ENCODE measurements at regions not wholly inside any gene's neighbourhood (a gene's known extent, or its start where the extent isn't known, plus 50 kb on each side); places are given as distances from the start of the nearest gene placed in this dataset.

DNA sequence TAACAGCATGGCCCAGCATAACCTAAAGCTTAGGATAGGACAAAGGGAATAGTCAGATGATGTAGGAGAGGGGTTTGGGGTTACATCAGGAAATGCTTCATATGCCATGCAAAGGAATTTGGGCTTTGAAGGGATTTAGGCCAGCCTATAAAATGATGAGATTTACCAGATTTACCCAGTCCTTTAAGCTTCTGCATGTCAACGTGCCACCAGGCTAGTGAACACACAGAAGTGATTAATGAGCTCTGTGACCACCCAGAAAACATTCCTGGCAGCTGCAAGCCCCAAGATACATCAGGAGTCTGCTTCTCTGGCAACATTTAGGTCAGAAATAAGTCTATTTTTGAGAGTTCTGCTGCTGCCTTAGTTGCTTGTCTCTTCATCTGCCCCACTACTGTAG, 118.3 kb downstream of the LRIG3 start:
- DNase-seq (ENCODE audit: low read depth, low spot score): no peak
- in situ Hi-C loops (cut with HindIII; ENCODE audit: low pct_unique_long_range_greater_than_20kb, low sequenced_read_pairs): no loop called here

DNA sequence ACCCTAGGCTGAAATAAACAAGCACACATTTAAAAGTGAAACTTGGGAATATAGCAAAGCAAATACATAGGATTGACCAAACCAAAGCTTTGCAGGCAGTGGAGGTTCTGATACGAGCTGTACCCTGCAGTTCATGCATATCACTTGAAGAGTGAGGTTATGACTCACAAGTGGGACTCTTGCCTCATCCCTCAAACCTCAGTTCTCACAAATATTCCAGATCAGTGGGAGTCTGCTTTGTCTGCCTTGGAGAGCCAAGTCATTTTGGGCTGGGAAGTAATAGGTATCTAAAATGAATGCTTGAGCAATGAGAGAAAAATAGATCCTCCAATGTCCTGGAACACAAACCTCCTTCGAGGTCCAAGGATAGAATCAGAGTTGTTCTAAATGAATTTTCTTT, 116.4 kb downstream of the LRIG3 start:
- DNase-seq (ENCODE audit: low read depth, low spot score): no peak
- in situ Hi-C loops (cut with HindIII; ENCODE audit: low pct_unique_long_range_greater_than_20kb, low sequenced_read_pairs): no loop called here

DNA sequence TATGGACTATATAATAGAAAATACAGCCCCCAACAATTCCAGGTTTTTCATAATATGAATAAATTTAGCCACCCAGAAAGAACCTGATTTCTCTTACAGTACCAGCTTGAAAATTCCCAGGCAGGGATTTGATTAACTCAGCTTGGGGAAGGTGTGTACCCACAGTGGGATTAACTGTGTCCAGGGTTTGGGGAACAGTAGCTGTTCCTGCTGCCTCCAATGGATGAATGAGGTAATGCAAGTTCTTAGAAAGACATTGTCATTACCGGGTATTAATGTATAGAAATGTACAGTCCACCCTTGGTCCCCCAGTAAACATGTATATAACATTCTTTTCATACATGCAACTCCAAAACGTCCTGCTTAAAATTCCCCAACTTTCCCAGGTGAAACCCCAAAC, 115.6 kb downstream of the LRIG3 start:
- in situ Hi-C loops (cut with HindIII; ENCODE audit: low pct_unique_long_range_greater_than_20kb, low sequenced_read_pairs): no loop called here
- peak; percentile 33 for DNase-seq (ENCODE audit: low read depth, low spot score)

DNA sequence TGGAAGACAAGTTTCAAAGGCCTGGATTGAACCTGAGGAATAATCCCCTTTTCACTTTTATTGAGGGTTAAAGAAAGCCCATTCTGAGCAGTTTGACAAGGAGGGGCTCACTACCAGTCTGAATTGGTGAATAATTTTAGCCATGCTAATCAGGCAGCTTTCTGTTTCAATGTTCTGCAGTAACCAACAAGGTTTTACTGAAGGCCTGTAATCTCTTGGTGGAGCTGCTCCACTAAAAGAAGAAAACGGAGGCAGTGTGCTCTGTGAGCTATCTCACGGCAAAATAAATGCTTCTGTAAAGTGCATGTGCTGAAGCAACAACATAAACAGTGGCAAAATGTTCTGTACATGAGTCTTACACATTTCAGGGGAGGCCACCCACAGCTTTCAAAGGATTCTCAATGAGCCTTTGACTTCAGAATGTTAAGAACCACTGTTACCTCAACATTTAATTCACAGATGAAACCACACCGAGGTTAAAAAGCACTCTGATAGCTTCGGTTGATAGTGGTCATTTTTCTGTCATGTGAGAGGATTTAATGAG, 111.2 kb downstream of the LRIG3 start:
- in situ Hi-C loops (cut with HindIII; ENCODE audit: low pct_unique_long_range_greater_than_20kb, low sequenced_read_pairs): no loop called here
- DNase-seq (ENCODE audit: low read depth, low spot score): no peak

DNA sequence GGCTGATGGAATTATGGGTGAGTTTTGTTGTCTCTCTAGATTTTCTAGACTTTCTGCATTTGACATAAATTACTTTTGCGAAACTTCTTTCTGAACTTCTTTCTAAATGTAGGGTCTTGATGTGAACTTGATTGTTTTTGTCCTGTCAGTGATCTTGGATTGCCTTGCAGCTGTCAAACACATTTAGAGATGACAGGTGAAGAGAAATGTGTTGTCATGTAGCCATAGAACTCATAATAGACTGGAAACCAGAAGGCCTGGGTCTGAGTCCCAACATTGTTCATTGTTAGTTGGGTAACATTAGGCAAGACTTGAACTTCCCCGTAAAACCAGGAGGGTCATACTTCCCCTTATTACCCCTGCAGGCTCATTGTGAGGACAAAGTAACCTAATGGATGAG, 109.0 kb downstream of the LRIG3 start:
- DNase-seq (ENCODE audit: low read depth, low spot score): no peak
- in situ Hi-C loops (cut with HindIII; ENCODE audit: low pct_unique_long_range_greater_than_20kb, low sequenced_read_pairs): no loop called here

DNA sequence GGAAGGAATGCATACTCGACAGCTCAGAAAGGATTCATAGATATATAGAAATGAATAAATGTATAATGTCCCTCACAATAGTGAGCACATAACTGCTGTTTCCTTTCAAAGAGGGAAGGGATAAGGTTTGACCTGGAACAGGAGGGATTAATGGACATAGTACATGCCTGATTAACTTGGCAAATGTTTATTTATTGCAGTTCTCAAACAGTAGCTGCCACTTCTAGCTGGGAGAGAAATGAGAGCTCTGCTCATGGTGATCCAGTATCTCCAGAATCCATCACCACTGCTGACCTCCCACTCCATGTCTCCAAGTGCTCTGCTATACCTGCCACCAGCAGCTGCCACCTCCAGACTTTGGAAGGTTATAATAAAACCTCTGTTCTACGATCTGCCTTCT, 108.1 kb downstream of the LRIG3 start:
- in situ Hi-C loops (cut with HindIII; ENCODE audit: low pct_unique_long_range_greater_than_20kb, low sequenced_read_pairs): no loop called here
- no peak for DNase-seq (ENCODE audit: low read depth, low spot score)

DNA sequence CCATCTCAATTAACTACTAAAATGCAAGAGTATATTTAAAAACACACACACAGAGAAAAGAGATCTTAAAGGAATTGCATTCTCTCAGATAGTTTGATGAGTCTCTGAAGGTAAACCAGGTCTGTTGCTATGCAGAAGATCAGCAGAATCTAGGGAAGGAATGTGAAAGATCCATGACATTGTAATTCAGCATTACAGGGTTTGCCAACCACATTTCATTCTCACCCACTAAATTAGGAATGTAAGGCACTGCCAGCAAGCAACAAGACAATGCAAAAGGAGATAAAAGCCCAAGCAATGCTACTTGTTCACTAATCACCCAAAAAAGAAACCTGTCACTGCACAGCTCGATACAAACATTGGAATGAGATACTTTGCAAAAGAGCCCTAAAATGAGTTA, 106.3 kb downstream of the LRIG3 start:
- in situ Hi-C loops (cut with HindIII; ENCODE audit: low pct_unique_long_range_greater_than_20kb, low sequenced_read_pairs): no loop called here
- no peak for DNase-seq (ENCODE audit: low read depth, low spot score)

DNA sequence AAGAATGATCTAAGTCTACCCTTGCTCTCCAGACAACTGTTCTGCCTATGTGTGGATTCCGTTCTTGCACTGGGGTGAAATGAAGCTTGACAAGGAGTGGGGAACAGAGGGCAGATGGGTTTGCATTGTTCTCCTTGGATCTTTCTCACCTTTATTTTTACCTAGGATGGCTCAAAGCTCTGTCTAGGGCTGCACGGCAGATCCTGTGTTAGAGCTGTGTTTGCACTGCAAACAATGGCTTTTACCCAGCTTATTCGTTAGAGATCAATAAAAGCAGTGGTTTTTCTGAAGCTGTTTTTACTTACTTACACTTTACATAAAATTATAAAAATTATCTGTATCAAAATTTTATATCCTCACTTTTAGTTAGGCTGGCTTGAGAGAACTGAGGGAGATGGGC, 105.1 kb downstream of the LRIG3 start:
- no peak for DNase-seq (ENCODE audit: low read depth, low spot score)
- in situ Hi-C loops (cut with HindIII; ENCODE audit: low pct_unique_long_range_greater_than_20kb, low sequenced_read_pairs): no loop called here

DNA sequence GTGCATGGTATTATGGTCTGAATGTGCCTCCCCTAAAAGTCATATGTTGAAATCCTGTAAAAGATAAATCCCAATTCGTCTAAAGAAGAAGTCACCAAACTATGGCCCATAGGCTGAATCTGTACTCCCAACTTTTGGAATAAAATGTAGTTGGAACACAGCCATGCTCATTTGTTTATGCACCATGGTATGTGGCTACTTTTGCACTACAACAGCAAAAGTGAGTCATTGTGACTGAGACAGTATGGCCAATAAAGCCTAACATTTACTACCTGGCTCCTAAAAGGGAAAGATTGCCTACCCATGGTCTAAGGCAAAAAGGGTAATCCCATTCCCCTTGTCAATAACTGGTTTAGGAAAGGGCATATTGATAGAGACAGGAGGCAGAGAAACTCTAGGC, 101.8 kb downstream of the LRIG3 start:
- in situ Hi-C loops (cut with HindIII; ENCODE audit: low pct_unique_long_range_greater_than_20kb, low sequenced_read_pairs): no loop called here
- DNase-seq (ENCODE audit: low read depth, low spot score): no peak

DNA sequence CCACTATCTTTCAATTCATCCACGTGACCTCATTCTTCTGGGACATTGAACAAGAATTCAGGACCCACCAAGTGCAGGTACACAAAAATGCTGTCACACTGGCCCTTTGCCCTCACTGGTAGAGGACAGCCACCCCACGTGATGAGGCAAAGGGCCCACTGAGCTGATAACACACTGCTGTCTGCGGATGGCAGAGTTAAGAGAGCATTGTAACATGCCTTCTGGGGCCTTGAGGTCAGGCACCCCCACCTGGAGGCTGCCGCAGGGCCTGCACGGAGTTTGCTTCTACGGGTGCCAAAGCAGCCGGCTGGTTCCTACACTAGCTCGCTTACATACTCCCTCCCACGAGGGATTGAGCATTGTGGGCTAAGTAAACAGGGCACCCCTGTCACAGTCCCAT, 101.0 kb downstream of the LRIG3 start:
- no peak for DNase-seq (ENCODE audit: low read depth, low spot score)
- in situ Hi-C loops (cut with HindIII; ENCODE audit: low pct_unique_long_range_greater_than_20kb, low sequenced_read_pairs): no loop called here

DNA sequence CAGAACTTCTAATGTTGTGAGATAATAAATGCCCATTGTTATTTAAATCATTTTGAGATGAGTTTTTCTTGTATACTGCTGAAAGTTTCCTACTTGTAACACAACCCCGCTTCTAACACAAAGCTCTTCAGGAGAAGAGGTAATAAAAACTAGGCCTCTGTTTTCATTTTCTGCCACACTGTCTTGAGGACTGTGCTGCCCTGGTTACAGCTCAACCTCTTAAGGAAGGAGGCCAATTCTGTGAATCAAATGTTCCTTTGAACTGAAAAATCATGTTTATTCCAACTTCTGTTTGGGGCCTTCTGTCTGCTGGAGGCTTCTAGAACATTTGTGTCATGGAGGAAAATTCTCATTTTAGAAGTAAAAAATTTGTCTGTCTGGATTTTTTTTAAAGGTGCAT, 100.3 kb downstream of the LRIG3 start:
- in situ Hi-C loops (cut with HindIII; ENCODE audit: low pct_unique_long_range_greater_than_20kb, low sequenced_read_pairs): no loop called here
- DNase-seq (ENCODE audit: low read depth, low spot score): no peak
